Mesenchymal stem cell (in vitro differentiated cells and primary cell): ENCODE measurements at regions not wholly inside any gene's neighbourhood (a gene's known extent, or its start where the extent isn't known, plus 50 kb on each side); places are given as distances from the start of the nearest gene placed in this dataset.

Source experiments
- DNase-seq: peaks from one replicate; pipeline ENCODE4 v3.0.0-alpha.2; 2013
- H2AFZ ChIP-seq: one replicate; pipeline ENCODE4 v1.6.1; 2013; ENCODE audit warnings: low read depth, mild to moderate bottlenecking, control low read depth, inconsistent platforms, low read length, moderate library complexity
- H2AK5ac ChIP-seq: 2 replicates; pipeline ENCODE4 v1.6.1; 2013; ENCODE audit warnings: low read length, moderate library complexity, mild to moderate bottlenecking, inconsistent platforms; ENCODE audit not compliant: severe bottlenecking
- H2BK120ac ChIP-seq: one replicate; pipeline ENCODE4 v1.6.1; 2013; ENCODE audit warnings: low read depth, mild to moderate bottlenecking, inconsistent platforms, low read length, moderate library complexity
- H2BK12ac ChIP-seq, 2 experiments: one replicate each; pipeline ENCODE4 v1.6.1; 2013; ENCODE audit warnings: inconsistent platforms in 2 of 2, low read length in 2 of 2, mild to moderate bottlenecking in 2 of 2, moderate library complexity in 2 of 2, control low read depth in 1 of 2
- H2BK15ac ChIP-seq: one replicate; pipeline ENCODE4 v1.6.1; 2013; ENCODE audit warnings: mild to moderate bottlenecking, low read depth, inconsistent platforms; ENCODE audit not compliant: poor library complexity, severe bottlenecking
- H2BK5ac ChIP-seq: 2 replicates; pipeline ENCODE4 v1.6.1; 2013; ENCODE audit warnings: low read depth, mild to moderate bottlenecking, low read length, control low read depth, inconsistent platforms; ENCODE audit not compliant: poor library complexity, severe bottlenecking
- H3K14ac ChIP-seq, 2 experiments: one replicate each; pipeline ENCODE4 v1.6.1; 2013; ENCODE audit warnings: inconsistent platforms in 2 of 2, low read length in 2 of 2, control low read depth in 1 of 2, mild to moderate bottlenecking in 1 of 2, moderate library complexity in 1 of 2
- H3K18ac ChIP-seq, 2 experiments: one replicate each; pipeline ENCODE4 v1.6.1; 2013; ENCODE audit warnings: inconsistent platforms in 2 of 2, low read length in 2 of 2, control low read depth in 1 of 2, low read depth in 1 of 2, mild to moderate bottlenecking in 1 of 2
- H3K23ac ChIP-seq, 2 experiments: one replicate each; pipeline ENCODE4 v1.6.1; 2013; ENCODE audit warnings: inconsistent platforms in 2 of 2, low read length in 2 of 2, mild to moderate bottlenecking in 2 of 2, moderate library complexity in 2 of 2, control low read depth in 1 of 2
- H3K27ac ChIP-seq: 2 replicates; pipeline ENCODE4 v1.5.1; 2013; ENCODE audit warnings: mild to moderate bottlenecking, moderate library complexity, low read length, control low read depth, inconsistent platforms; ENCODE audit not compliant: poor library complexity, severe bottlenecking
- H3K27me3 ChIP-seq, 2 experiments: 2 replicates each; pipeline versions ENCODE4 v1.6.1 to v1.7.0; 2013; ENCODE audit warnings: low read length in 2 of 2, mild to moderate bottlenecking in 2 of 2, moderate library complexity in 2 of 2, control low read depth in 1 of 2, inconsistent platforms in 1 of 2; ENCODE audit not compliant: control insufficient read depth in 1 of 2, insufficient read depth in 1 of 2
- H3K36me3 ChIP-seq, 2 experiments: 2 replicates each; pipeline versions ENCODE4 v1.6.1 to v1.7.0; 2013; ENCODE audit warnings: low read length in 2 of 2, control low read depth in 1 of 2, inconsistent platforms in 1 of 2, low read depth in 1 of 2, mild to moderate bottlenecking in 1 of 2; ENCODE audit not compliant: insufficient read depth in 2 of 2, control insufficient read depth in 1 of 2
- H3K4ac ChIP-seq, 2 experiments: one replicate each; pipeline ENCODE4 v1.6.1; 2013; ENCODE audit warnings: inconsistent platforms in 2 of 2, low read length in 2 of 2, mild to moderate bottlenecking in 2 of 2, moderate library complexity in 2 of 2, control low read depth in 1 of 2, low read depth in 1 of 2
- H3K4me1 ChIP-seq: 2 replicates; pipeline ENCODE4 v1.6.1; 2013; ENCODE audit warnings: low read depth, low read length, control low read depth; ENCODE audit not compliant: control insufficient read depth, insufficient read depth
- H3K4me2 ChIP-seq: 2 replicates; pipeline ENCODE4 v1.6.1; 2013; ENCODE audit warnings: low read length, mild to moderate bottlenecking, inconsistent platforms; ENCODE audit not compliant: poor library complexity, severe bottlenecking
- H3K4me3 ChIP-seq, 2 experiments: 2 replicates each; pipeline versions ENCODE4 v1.5.1 to v1.7.0; 2013; ENCODE audit warnings: low read length in 2 of 2, mild to moderate bottlenecking in 2 of 2, control low read depth in 1 of 2, low read depth in 1 of 2; ENCODE audit not compliant: insufficient read depth in 1 of 2
- H3K79me1 ChIP-seq: replicated peaks from 2 replicates; pipeline ENCODE4 v1.6.1; 2013; ENCODE audit warnings: mild to moderate bottlenecking, control low read depth, low read length, inconsistent platforms; ENCODE audit not compliant: poor library complexity, severe bottlenecking
- H3K9ac ChIP-seq: 2 replicates; pipeline ENCODE4 v1.7.0; 2013; ENCODE audit warnings: mild to moderate bottlenecking, low read length, moderate library complexity
- H3K9me3 ChIP-seq: 2 replicates; pipeline ENCODE4 v1.7.0; 2013; ENCODE audit warnings: mild to moderate bottlenecking, low read length; ENCODE audit not compliant: control insufficient read depth
- H4K8ac ChIP-seq: one replicate; pipeline ENCODE4 v1.6.1; 2013; ENCODE audit warnings: inconsistent platforms, mild to moderate bottlenecking, low read length, moderate library complexity
- H4K91ac ChIP-seq: one replicate; pipeline ENCODE4 v1.6.1; 2013; ENCODE audit warnings: mild to moderate bottlenecking, low read length, inconsistent platforms
- WGBS: methylation state at CpG from one replicate; pipeline ENCODE4 v1.1.7; 2013; ENCODE audit warnings: mixed read lengths; 5-methylcytosine and 5-hydroxymethylcytosine counted together

DNA sequence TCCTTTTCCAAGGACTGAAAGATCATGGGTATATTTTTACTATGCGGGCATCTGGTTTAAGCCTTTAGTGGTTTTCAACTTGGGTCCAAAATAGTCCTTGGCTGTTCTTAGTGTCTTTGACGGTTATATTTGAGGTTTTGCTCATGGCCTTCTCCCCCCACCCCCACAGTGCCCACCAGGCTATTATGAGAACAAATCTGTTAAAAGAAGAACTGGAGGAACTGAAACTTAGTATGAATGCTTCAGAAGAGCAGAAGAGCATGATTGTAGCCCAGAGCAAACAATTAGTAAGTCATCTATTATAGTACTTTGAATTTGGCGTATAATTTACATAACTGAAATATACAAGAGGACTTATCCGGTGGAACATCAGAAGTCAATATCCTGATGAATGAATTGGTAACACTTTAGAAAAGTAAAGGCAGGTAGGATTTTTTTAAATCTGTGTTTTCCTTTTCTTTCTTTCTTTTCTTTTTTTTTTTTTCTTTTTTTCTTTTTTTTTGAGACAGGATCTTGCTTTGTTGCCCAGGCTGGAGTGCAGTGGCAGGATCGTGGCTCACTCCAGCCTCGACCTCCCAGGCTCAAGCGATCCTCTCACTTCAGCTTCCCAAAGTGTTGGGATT lies 71.8 kb upstream of the BCAT1 start:
- Histone ChIP-seq H2AK5ac (no peak overlapping the region), H2BK15ac (no peak overlapping the region), H3K27me3 (no peaks in the 10 kb centered on the region), H3K27ac (no peak overlapping the region), H3K18ac (no peak overlapping the region), H2BK12ac (no peak overlapping the region), H3K4me2 (no peak overlapping the region), H2AFZ (no peak overlapping the region), H3K23ac (no peak overlapping the region), H2BK5ac (no peak overlapping the region), H3K4me3 (no peak overlapping the region), H4K8ac (no peak overlapping the region), H3K79me1 (no peaks in the 10 kb centered on the region), H4K91ac (no peak overlapping the region), H3K4ac (no peak overlapping the region), H3K14ac (no peak overlapping the region), H3K9me3 (no peaks in the 10 kb centered on the region), H3K4me1 (peaks cover 1% of the 10 kb centered on the region), H3K36me3 (no peaks in the 10 kb centered on the region), H3K9ac (no peak overlapping the region), H2BK120ac (no peak overlapping the region)
- 95% methylated on average over 4 of the region's 7 CpGs for WGBS
- DNase-seq, result no peak

DNA sequence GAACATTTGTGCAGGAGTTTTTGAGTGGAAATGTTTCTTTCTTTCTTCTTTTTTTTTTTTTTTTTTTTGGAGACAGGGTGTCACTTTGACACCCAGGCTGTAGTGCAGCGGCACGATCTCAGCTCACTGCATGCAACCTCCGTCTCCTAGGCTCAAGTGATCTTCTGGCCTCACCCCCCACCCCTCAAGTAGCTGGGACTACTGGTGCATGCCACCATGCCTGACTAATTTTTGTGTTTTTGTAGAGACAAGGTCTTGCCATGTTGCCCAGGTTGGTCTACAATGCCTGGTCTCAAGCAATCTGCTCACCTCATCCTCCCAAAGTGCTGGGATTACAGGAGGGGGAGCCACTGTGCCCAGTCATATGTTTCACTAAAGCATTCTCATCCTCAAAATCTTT lies 69.2 kb upstream of the BCAT1 start:
- Histone ChIP-seq H3K27me3 (no peaks in the 10 kb centered on the region), H2BK12ac (no peak overlapping the region), H2AFZ (no peak overlapping the region), H3K18ac (no peak overlapping the region), H3K23ac (no peak overlapping the region), H3K79me1 (no peaks in the 10 kb centered on the region), H3K4me2 (no peak overlapping the region), H3K27ac (no peak overlapping the region), H3K9ac (no peak overlapping the region), H3K4me3 (no peak overlapping the region), H2BK120ac (no peak overlapping the region), H3K9me3 (no peaks in the 10 kb centered on the region), H3K4ac (no peak overlapping the region), H2BK15ac (no peak overlapping the region), H3K36me3 (no peaks in the 10 kb centered on the region), H4K8ac (no peak overlapping the region), H4K91ac (no peak overlapping the region), H3K14ac (no peak overlapping the region), H2AK5ac (no peak overlapping the region), H2BK5ac (no peak overlapping the region), H3K4me1 (peaks cover 1% of the 10 kb centered on the region)
- WGBS, result 100% methylated on average over 3 of the region's 3 CpGs
- no peak for DNase-seq

DNA sequence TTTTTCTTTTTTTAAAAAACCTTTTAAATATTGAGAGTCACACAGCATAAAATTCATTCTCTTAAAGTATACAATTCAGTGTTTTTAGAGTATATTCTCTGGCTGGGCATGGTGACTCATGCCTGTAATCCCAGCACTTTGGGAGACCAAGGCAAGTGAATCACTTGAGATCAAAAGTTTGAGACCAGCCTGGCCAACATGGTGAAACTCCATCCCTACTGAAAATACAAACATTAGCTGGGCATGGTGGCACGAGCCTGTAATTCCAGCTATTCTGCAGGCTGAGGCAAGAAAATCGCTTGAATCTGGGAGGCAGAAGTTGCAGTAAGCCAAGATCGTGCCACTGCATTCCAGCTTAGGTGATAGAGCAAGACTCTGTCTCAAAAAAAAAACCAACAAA lies 68.4 kb upstream of the BCAT1 start:
- H2AFZ ChIP-seq, result no peak overlapping the region
- no peak overlapping the region for H3K27ac ChIP-seq
- H2BK120ac ChIP-seq, result no peak overlapping the region
- H3K4me1 ChIP-seq, result peaks cover 1% of the 10 kb centered on the region
- H3K79me1 ChIP-seq, result no peaks in the 10 kb centered on the region
- no peaks in the 10 kb centered on the region for H3K9me3 ChIP-seq
- no peak overlapping the region for H4K8ac ChIP-seq
- H3K18ac ChIP-seq, result no peak overlapping the region
- no peak overlapping the region for H2BK12ac ChIP-seq
- H2AK5ac ChIP-seq, result no peak overlapping the region
- H3K4me2 ChIP-seq, result no peak overlapping the region
- WGBS, result 81% methylated on average over 3 of the region's 3 CpGs
- no peak overlapping the region for H3K14ac ChIP-seq
- H2BK15ac ChIP-seq, result no peak overlapping the region
- H4K91ac ChIP-seq, result no peak overlapping the region
- no peak overlapping the region for H3K23ac ChIP-seq
- no peak overlapping the region for H3K9ac ChIP-seq
- no peaks in the 10 kb centered on the region for H3K36me3 ChIP-seq
- DNase-seq, result no peak
- no peaks in the 10 kb centered on the region for H3K27me3 ChIP-seq
- no peak overlapping the region for H3K4ac ChIP-seq
- no peak overlapping the region for H2BK5ac ChIP-seq
- H3K4me3 ChIP-seq, result no peak overlapping the region

DNA sequence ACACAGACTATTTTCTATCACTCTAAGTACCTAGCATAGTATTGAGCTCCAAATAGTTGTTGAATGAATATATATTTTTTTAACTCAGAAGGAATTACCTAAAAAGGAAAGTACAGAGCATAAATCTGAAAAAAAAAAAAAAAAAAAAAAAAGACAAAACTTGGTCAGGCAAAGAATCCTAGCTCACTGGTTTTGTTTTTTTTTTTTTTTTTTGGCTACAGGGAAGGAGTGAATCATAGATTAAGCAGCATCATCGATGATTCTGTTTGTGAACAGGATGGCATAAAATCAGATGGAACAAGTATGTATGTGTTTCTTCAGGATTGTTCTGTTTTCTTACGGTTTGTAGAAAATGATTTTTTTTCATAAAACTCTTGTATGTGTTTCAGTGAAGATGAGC lies 66.1 kb upstream of the BCAT1 start:
- no peak overlapping the region for H2BK12ac ChIP-seq
- no peaks in the 10 kb centered on the region for H3K36me3 ChIP-seq
- no peaks in the 10 kb centered on the region for H3K9me3 ChIP-seq
- H3K4me3 ChIP-seq, result no peak overlapping the region
- no peak overlapping the region for H2AK5ac ChIP-seq
- 92% methylated on average over 2 of the region's 2 CpGs for WGBS
- H2BK120ac ChIP-seq, result no peak overlapping the region
- H3K14ac ChIP-seq, result no peak overlapping the region
- H2AFZ ChIP-seq, result no peak overlapping the region
- no peak overlapping the region for H3K23ac ChIP-seq
- H3K27me3 ChIP-seq, result no peaks in the 10 kb centered on the region
- no peak overlapping the region for H2BK5ac ChIP-seq
- no peak overlapping the region for H2BK15ac ChIP-seq
- DNase-seq, result no peak
- no peak overlapping the region for H3K27ac ChIP-seq
- H4K8ac ChIP-seq, result no peak overlapping the region
- H4K91ac ChIP-seq, result no peak overlapping the region
- H3K4me1 ChIP-seq, result peaks cover 1% of the 10 kb centered on the region
- no peaks in the 10 kb centered on the region for H3K79me1 ChIP-seq
- H3K4me2 ChIP-seq, result no peak overlapping the region
- H3K9ac ChIP-seq, result no peak overlapping the region
- H3K4ac ChIP-seq, result no peak overlapping the region
- H3K18ac ChIP-seq, result no peak overlapping the region
